Head of caudate nucleus (tissue), 42 donors: ENCODE measurements at regions not wholly inside any gene's neighbourhood (a gene's known extent, or its start where the extent isn't known, plus 50 kb on each side); places are given as distances from the start of the nearest gene placed in this dataset.
"Not testable (repeated sequence)": the region's sequence is repeated elsewhere in the genome, so short reads cannot be mapped to it uniquely, and the experiment has no call there.

Experiments used
- DNase-seq, 42 donors: peaks; one replicate each; pipeline versions ENCODE4 v3.0.0 to v3.0.0-alpha.2; 2020 to 2021; ENCODE audit warnings: mixed read lengths in 7 of 42
- intact Hi-C: fragments of 100-400 bp; cut with DNase I; formaldehyde crosslinking; loops from one replicate; pipeline ENCODE4 v1.15.0; 2022

DNA sequence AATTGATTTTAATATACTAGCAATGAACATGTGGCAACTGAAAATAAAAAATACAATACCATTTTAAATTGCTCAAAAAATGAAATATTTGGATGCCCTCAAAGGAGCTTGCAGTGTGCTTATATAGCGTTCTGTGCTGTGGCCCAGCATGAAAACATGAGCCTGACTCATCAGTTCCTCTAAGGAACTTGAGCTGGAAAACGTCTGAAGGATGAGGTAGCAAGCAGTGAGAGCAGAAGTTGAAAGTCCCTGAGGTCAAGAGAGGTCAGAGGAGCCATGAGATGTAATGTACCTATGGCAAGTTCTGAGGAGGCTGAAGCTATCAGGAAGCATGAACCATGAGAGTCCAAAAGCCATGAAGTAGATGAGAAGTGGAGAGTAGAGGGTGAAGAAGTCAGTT is 59.7 kb downstream of the HMGB3 start:
- no peak for DNase-seq
- intact Hi-C loops: no loop called here

GRCh38 chrX:151066373-151066772 is 83.2 kb downstream of the HMGB3 start:
- DNase-seq: not testable (repeated sequence)

GRCh38 chrX:151073767-151074166 is 90.6 kb downstream of the HMGB3 start:
- intact Hi-C loops: no loop called here

More at GRCh38 chrX:151066373-151066772, 83.2 kb downstream of the HMGB3 start:
- intact Hi-C loops: not testable (repeated sequence)

DNA sequence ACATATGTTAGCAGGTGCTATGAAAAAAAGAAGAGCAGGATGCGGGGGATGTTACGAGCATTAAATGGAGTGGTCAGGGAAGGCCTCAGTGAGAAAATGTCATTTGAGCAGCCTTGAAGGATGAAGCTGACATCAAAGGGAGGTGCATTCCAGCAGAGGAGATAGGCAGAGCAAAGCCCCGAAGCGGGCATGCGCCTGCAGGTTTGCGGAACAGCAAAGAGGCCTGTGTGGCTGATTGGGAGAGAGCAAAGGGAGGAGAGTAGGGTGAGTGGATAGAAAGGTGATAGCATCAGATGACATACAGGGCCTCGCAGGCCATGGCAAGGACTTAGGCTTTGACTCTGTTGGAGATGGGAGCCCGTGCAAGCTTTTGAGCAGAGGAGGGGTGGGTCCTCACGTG is 95.4 kb upstream of the GPR50 start:
- intact Hi-C loops: no loop called here

More at GRCh38 chrX:151073767-151074166, 90.6 kb downstream of the HMGB3 start:
- DNase-seq: no peak

GRCh38 chrX:151082077-151082948 is 94.1 kb upstream of the GPR50 start:
- peak; percentile 50 to 85 (median 69) for DNase-seq
- intact Hi-C loops: loop anchor here (2.0 kb wide), 1 partner anchor 310 kb away; no protein-coding TSS in a partner anchor

More for the DNA sequence above, 95.4 kb upstream of the GPR50 start:
- DNase-seq: no peak

DNA sequence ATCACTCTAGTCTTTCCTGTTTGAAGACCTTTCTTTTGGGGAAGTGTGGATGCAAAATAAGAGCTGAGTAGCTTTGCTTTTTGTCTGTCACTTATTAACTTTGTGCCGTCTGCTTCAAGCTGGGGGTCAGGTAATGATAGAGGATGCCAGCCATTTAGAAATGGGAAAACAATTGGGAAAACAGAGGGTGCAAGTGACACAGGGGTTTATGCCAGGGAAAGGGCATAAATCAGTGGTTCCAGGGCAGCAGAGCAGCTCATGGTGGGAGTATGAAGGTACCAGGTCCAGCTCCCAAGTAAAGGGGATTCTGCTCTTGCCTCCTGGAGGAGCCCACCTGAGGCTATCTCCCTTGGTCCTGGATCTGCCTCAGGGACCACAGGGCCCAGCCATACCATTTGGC is 91.9 kb upstream of the GPR50 start:
- intact Hi-C loops: no loop called here
- no peak for DNase-seq

DNA sequence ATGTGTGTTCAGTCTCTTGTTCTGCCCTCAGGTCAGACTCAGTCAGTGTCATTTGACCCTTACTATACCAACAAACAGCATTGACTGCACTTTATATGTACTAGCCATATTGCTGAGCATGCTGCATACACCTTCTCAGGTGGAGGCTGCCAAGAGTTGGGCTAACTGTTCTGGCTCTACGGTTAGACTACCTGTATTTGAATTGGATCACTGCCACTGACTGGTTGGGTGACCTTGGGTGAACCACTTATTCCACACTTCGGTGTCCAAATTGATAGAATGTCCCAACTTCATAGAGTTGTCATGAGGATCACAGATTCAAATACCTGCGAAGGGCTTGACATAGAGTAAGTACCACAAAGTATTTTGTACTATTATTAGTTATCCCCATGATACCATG is 91.2 kb upstream of the GPR50 start:
- no peak for DNase-seq
- intact Hi-C loops: no loop called here

DNA sequence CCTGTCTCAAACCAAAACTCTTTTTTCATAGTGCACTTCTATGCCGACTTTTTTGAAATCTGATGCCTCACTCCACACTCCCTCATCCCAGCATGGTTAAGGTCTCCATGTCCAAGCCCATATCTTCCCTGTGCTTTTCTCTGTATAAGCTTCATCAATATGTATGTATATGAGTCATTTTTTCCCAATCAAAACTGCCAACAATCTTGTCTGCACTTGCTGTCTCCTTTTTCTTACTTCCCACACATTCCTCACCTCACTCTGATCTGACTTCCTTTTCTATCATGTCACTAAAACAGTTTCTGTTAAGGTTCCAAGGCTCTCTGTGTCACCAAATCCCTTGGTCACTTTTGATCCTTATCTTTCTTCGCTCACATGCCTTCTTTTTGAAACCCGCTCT is 88.2 kb upstream of the GPR50 start:
- peak in 1 of 42 donors; percentile 0 for DNase-seq
- intact Hi-C loops: no loop called here

DNA sequence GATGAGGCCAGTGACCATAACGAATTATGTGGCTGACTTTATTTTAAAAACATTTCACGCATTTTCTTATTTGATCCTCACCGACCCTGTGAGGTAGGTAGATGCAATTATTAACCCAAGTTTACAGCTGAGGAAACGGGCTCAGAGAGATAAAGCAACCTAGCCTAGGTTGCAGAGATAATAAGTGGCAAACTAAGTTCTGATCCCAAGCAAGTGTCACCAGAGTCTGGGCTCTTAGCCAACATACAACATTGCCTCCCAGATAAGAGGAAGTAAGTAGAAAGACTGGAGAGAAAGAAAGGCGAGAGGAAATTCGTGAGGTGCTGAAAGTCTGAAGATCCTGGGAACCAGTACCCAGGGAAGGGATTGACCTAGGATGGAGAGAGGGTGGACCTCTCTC is 77.4 kb upstream of the GPR50 start:
- no peak for DNase-seq
- intact Hi-C loops: no loop called here

DNA sequence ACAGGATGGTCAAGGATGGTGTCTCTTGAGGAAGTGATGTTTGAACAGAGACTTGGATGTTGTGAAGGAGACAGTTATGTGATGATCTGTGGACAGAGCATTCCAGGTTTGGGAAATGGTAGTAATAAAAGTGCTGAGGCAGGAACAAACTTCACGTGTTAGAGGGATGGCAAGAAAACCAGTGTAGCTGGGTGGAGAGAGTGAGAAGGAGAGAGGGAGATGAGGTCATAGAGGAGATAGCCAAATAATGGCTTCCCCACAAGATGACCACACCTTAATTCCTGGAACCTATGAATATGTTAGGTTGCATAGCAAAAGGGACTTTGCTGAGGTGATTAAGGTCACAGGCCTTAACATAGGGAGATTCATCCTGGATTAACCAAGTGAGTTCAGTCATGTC is 75.6 kb upstream of the GPR50 start:
- DNase-seq: no peak
- intact Hi-C loops: no loop called here

GRCh38 chrX:151113200-151113599 is 63.2 kb upstream of the GPR50 start:
- DNase-seq, intact Hi-C loops: not testable (repeated sequence)
